ENCODE measurements at regions not wholly inside any gene's neighbourhood (a gene's known extent, or its start where the extent isn't known, plus 50 kb on each side); places are given as distances from the start of the nearest gene placed in this dataset.

- no peak for ATAC-seq (ENCODE audit: low read depth in 2 of 2)
- Mint-ChIP-seq H3K27me3 (no peaks in the 10 kb centered on the region), H3K4me1 (no peaks in the 10 kb centered on the region), H3K9me3 (peaks cover 0 to 9% (median 0%) of the 10 kb centered on the region in 7 donors), H3K4me3 (no peak overlapping the region), H3K27ac (no peak overlapping the region), H3K36me3 (no peaks in the 10 kb centered on the region)
- DNase-seq: no peak
Measured at GRCh38 chrX:127390316-127390715, 570.8 kb downstream of the PRR32 start.

- Mint-ChIP-seq H3K27ac (no peak overlapping the region), H3K4me3 (no peak overlapping the region), H3K4me1 (no peaks in the 10 kb centered on the region), H3K36me3 (no peaks in the 10 kb centered on the region), H3K9me3 (peaks cover 0 to 5% (median 0%) of the 10 kb centered on the region in 7 donors), H3K27me3 (no peaks in the 10 kb centered on the region)
- ATAC-seq (ENCODE audit: low read depth in 2 of 2) (no peak), DNase-seq (no peak)
Measured at GRCh38 chrX:127389900-127390299, 570.4 kb downstream of the PRR32 start.

Measured in naive B cell (primary cell).